Mesendoderm (in vitro differentiated cells): ENCODE measurements at regions not wholly inside any gene's neighbourhood (a gene's known extent, or its start where the extent isn't known, plus 50 kb on each side); places are given as distances from the start of the nearest gene placed in this dataset.

ENCODE experiments used
- DNase-seq: peaks from one replicate; pipeline ENCODE4 v3.0.0; 2013
- H2AK5ac ChIP-seq: 2 replicates; pipeline ENCODE4 v1.6.1; 2013; ENCODE audit warnings: low read length, inconsistent platforms
- H2BK120ac ChIP-seq: 2 replicates; pipeline ENCODE4 v1.6.1; 2013; ENCODE audit warnings: low read depth, mild to moderate bottlenecking, low read length, moderate library complexity, mixed read lengths
- H2BK15ac ChIP-seq: replicated peaks from 2 replicates; pipeline ENCODE4 v1.6.1; 2013; ENCODE audit warnings: low read depth, mild to moderate bottlenecking, moderate library complexity
- H2BK5ac ChIP-seq: 2 replicates; pipeline ENCODE4 v1.6.1; 2013; ENCODE audit warnings: low read length, inconsistent platforms
- H3K18ac ChIP-seq: 2 replicates; pipeline ENCODE4 v1.6.1; 2013; ENCODE audit warnings: mild to moderate bottlenecking, low read length, mixed read lengths
- H3K23ac ChIP-seq: one replicate; pipeline ENCODE4 v1.6.1; 2013; ENCODE audit warnings: low read length
- H3K27ac ChIP-seq: 2 replicates; pipeline ENCODE4 v1.5.1; 2013; ENCODE audit warnings: low read depth, mild to moderate bottlenecking, inconsistent platforms, low read length, moderate library complexity
- H3K27me3 ChIP-seq: 2 replicates; pipeline ENCODE4 v1.6.1; 2013; ENCODE audit warnings: low read length, control low read depth, mild to moderate bottlenecking, inconsistent platforms; ENCODE audit not compliant: insufficient read depth, poor library complexity
- H3K36me3 ChIP-seq: 2 replicates; pipeline ENCODE4 v1.6.1; 2013; ENCODE audit warnings: low read length, inconsistent platforms; ENCODE audit not compliant: control insufficient read depth, insufficient read depth
- H3K4ac ChIP-seq: one replicate; pipeline ENCODE4 v1.6.1; 2013; ENCODE audit warnings: low read depth, mild to moderate bottlenecking, low read length, moderate library complexity
- H3K4me1 ChIP-seq: 2 replicates; pipeline ENCODE4 v1.6.1; 2013; ENCODE audit warnings: low read depth, low read length, inconsistent platforms; ENCODE audit not compliant: control insufficient read depth
- H3K4me2 ChIP-seq: 2 replicates; pipeline ENCODE4 v1.6.1; 2013; ENCODE audit warnings: low read length
- H3K4me3 ChIP-seq: 2 replicates; pipeline ENCODE4 v1.5.1; 2013; ENCODE audit warnings: mild to moderate bottlenecking, low read length
- H3K56ac ChIP-seq: one replicate; pipeline ENCODE4 v1.6.1; 2013; ENCODE audit warnings: low read length
- H3K79me1 ChIP-seq: 2 replicates; pipeline ENCODE4 v1.6.1; 2013; ENCODE audit warnings: low read length, inconsistent platforms
- H3K79me2 ChIP-seq: 2 replicates; pipeline ENCODE4 v1.6.1; 2013; ENCODE audit warnings: mild to moderate bottlenecking, low read length; ENCODE audit not compliant: control insufficient read depth, insufficient read depth
- H3K9ac ChIP-seq: 2 replicates; pipeline ENCODE4 v1.6.1; 2013; ENCODE audit warnings: low read length, inconsistent platforms
- H4K5ac ChIP-seq: one replicate; pipeline ENCODE4 v1.6.1; 2013; ENCODE audit warnings: low read length
- H4K8ac ChIP-seq: one replicate; pipeline ENCODE4 v1.6.1; 2013; ENCODE audit warnings: low read depth, mild to moderate bottlenecking, control low read depth, low read length, moderate library complexity
- WGBS: extraction: QIAGEN DNeasy Blood & Tissue Kit; methylation state at CpG from one replicate; pipeline ENCODE4 v1.1.7; 2013; ENCODE audit warnings: low lambda C conversion rate, missing lambda C conversion rate; ENCODE audit not compliant: insufficient coverage; ENCODE audit errors: extremely low coverage; 5-methylcytosine and 5-hydroxymethylcytosine counted together

- no peaks in the 10 kb centered on the region for H3K79me2 ChIP-seq
- H3K4me1 ChIP-seq: no peaks in the 10 kb centered on the region
- no peak overlapping the region for H3K4ac ChIP-seq
- no peak overlapping the region for H2BK5ac ChIP-seq
- no peak overlapping the region for H2AK5ac ChIP-seq
- no peak overlapping the region for H2BK120ac ChIP-seq
- no peaks in the 10 kb centered on the region for H3K36me3 ChIP-seq
- no peaks in the 10 kb centered on the region for H3K27me3 ChIP-seq
- no peaks in the 10 kb centered on the region for H3K79me1 ChIP-seq
- H4K5ac ChIP-seq: no peak overlapping the region
- H3K56ac ChIP-seq: no peak overlapping the region
- H3K4me3 ChIP-seq: no peak overlapping the region
- H3K9ac ChIP-seq: no peak overlapping the region
- H3K18ac ChIP-seq: no peak overlapping the region
- H3K27ac ChIP-seq: no peak overlapping the region
- DNase-seq: peak; percentile 24
- no peak overlapping the region for H3K4me2 ChIP-seq
- H3K23ac ChIP-seq: no peak overlapping the region
- WGBS: no CpG with 5 or more reads among the region's 1 CpG
- H4K8ac ChIP-seq: no peak overlapping the region
- no peak overlapping the region for H2BK15ac ChIP-seq
Measured at GRCh38 chr6:147141711-147142308, 62.4 kb upstream of the STXBP5 start.

GRCh38 chr6:147142684-147143245 is 61.5 kb upstream of the STXBP5 start:
- H3K27me3 ChIP-seq: no peaks in the 10 kb centered on the region
- H3K4me2 ChIP-seq: no peak overlapping the region
- no peak overlapping the region for H2BK5ac ChIP-seq
- H4K5ac ChIP-seq: no peak overlapping the region
- H3K4ac ChIP-seq: no peak overlapping the region
- H4K8ac ChIP-seq: no peak overlapping the region
- no peak overlapping the region for H2AK5ac ChIP-seq
- no peak for DNase-seq
- no peak overlapping the region for H3K4me3 ChIP-seq
- H2BK15ac ChIP-seq: no peak overlapping the region
- H3K79me2 ChIP-seq: no peaks in the 10 kb centered on the region
- WGBS: no CpG with 5 or more reads among the region's 3 CpGs
- no peak overlapping the region for H3K27ac ChIP-seq
- H3K4me1 ChIP-seq: no peaks in the 10 kb centered on the region
- H3K79me1 ChIP-seq: no peaks in the 10 kb centered on the region
- no peak overlapping the region for H3K9ac ChIP-seq
- no peak overlapping the region for H2BK120ac ChIP-seq
- no peaks in the 10 kb centered on the region for H3K36me3 ChIP-seq
- H3K23ac ChIP-seq: no peak overlapping the region
- H3K56ac ChIP-seq: no peak overlapping the region
- no peak overlapping the region for H3K18ac ChIP-seq

- Histone ChIP-seq H3K4me3 (no peak overlapping the region), H2AK5ac (no peak overlapping the region), H3K23ac (no peak overlapping the region), H3K9ac (no peak overlapping the region), H3K27me3 (no peaks in the 10 kb centered on the region), H3K27ac (no peak overlapping the region), H3K18ac (no peak overlapping the region), H3K4me1 (no peaks in the 10 kb centered on the region), H3K56ac (no peak overlapping the region), H2BK5ac (no peak overlapping the region), H2BK120ac (no peak overlapping the region), H2BK15ac (no peak overlapping the region), H4K8ac (no peak overlapping the region), H3K4ac (no peak overlapping the region), H3K79me2 (no peaks in the 10 kb centered on the region), H3K4me2 (no peak overlapping the region), H4K5ac (no peak overlapping the region), H3K79me1 (no peaks in the 10 kb centered on the region), H3K36me3 (no peaks in the 10 kb centered on the region)
- no CpG with 5 or more reads among the region's 4 CpGs for WGBS
- no peak for DNase-seq
Measured at GRCh38 chr6:147149092-147149491, 55.1 kb upstream of the STXBP5 start.

GRCh38 chr6:147149826-147150225 is 54.4 kb upstream of the STXBP5 start:
- Histone ChIP-seq H3K56ac (no peak overlapping the region), H3K79me1 (no peaks in the 10 kb centered on the region)

GRCh38 chr6:147150293-147150692 is 53.9 kb upstream of the STXBP5 start:
- H3K79me1 ChIP-seq: no peaks in the 10 kb centered on the region
- no peak overlapping the region for H3K4me3 ChIP-seq
- no peak overlapping the region for H3K56ac ChIP-seq
- H2BK15ac ChIP-seq: no peak overlapping the region
- H2BK120ac ChIP-seq: no peak overlapping the region
- no CpG with 5 or more reads among the region's 1 CpG for WGBS
- no peaks in the 10 kb centered on the region for H3K4me1 ChIP-seq
- H2AK5ac ChIP-seq: no peak overlapping the region
- no peaks in the 10 kb centered on the region for H3K27me3 ChIP-seq
- no peaks in the 10 kb centered on the region for H3K79me2 ChIP-seq
- H4K8ac ChIP-seq: no peak overlapping the region
- no peaks in the 10 kb centered on the region for H3K36me3 ChIP-seq
- H3K23ac ChIP-seq: no peak overlapping the region
- H3K4ac ChIP-seq: no peak overlapping the region
- no peak overlapping the region for H3K27ac ChIP-seq
- no peak for DNase-seq
- H3K18ac ChIP-seq: no peak overlapping the region
- H2BK5ac ChIP-seq: no peak overlapping the region
- H4K5ac ChIP-seq: no peak overlapping the region
- H3K4me2 ChIP-seq: no peak overlapping the region
- no peak overlapping the region for H3K9ac ChIP-seq

More at GRCh38 chr6:147149826-147150225, 54.4 kb upstream of the STXBP5 start:
- Histone ChIP-seq H2BK15ac (no peak overlapping the region), H3K4me3 (no peak overlapping the region), H3K27me3 (no peaks in the 10 kb centered on the region), H3K23ac (no peak overlapping the region), H4K5ac (no peak overlapping the region), H2BK120ac (no peak overlapping the region), H3K36me3 (no peaks in the 10 kb centered on the region), H2AK5ac (no peak overlapping the region), H3K4me2 (no peak overlapping the region), H3K4ac (no peak overlapping the region), H3K27ac (no peak overlapping the region), H4K8ac (no peak overlapping the region), H3K4me1 (no peaks in the 10 kb centered on the region), H3K9ac (no peak overlapping the region), H3K18ac (no peak overlapping the region), H3K79me2 (no peaks in the 10 kb centered on the region), H2BK5ac (no peak overlapping the region)
- WGBS: no CpG with 5 or more reads among the region's 2 CpGs
- no peak for DNase-seq
